Stimulated activated CD8-positive, alpha-beta memory T cell treated with anti-CD3 and anti-CD28 coated beads, Interleukin-2, amount 100 ng/mL, for 1 hour (primary cell): ENCODE measurements at regions not wholly inside any gene's neighbourhood (a gene's known extent, or its start where the extent isn't known, plus 50 kb on each side); places are given as distances from the start of the nearest gene placed in this dataset.
"Not testable (repeated sequence)": the region's sequence is repeated elsewhere in the genome, so short reads cannot be mapped to it uniquely, and the experiment has no call there.

ENCODE experiments used
- DNase-seq, 2 donors: peaks; one replicate each; pipeline ENCODE4 v3.0.0-alpha.2; 2020; ENCODE audit warnings: low read depth in 2 of 2

DNA sequence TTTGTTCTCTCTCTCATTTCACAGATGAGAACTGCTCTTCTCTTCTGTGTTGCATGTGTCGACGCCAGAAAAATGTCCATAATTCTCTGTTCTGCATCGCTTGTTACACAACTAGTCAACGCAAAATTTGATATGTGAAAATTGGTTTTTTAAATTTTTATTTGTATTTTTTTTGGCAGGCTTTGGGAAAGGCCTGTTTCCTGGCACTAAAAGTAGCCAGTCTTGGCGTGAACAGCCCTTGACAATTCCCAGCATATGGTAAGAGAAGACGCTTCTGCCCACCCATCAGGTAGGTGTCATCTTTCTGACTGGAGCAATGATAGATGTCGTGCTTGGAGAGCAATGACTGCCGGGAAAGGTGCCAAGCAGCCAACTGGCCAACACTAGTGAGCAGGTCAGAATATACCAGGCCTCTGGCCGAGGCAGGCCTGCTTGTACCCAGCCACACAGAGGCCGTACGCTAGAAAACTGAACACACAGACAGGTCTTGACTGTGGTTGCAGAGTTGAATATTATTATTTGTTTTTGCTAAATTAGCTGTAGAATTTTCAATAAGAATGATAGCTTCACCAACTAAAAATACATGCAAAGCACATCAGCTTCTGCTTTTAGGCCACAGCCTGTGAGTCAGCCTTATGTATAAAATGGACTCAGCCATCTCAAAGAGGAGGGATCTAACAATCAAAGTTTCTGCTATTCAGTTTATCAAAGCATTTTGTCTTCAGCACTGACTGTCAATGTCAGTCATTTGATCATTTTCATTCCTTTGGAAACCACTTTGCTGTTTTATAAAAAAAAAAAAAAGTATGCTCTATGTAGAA, 837.5 kb downstream of the MCTP2 start:
- DNase-seq = no peak

DNA sequence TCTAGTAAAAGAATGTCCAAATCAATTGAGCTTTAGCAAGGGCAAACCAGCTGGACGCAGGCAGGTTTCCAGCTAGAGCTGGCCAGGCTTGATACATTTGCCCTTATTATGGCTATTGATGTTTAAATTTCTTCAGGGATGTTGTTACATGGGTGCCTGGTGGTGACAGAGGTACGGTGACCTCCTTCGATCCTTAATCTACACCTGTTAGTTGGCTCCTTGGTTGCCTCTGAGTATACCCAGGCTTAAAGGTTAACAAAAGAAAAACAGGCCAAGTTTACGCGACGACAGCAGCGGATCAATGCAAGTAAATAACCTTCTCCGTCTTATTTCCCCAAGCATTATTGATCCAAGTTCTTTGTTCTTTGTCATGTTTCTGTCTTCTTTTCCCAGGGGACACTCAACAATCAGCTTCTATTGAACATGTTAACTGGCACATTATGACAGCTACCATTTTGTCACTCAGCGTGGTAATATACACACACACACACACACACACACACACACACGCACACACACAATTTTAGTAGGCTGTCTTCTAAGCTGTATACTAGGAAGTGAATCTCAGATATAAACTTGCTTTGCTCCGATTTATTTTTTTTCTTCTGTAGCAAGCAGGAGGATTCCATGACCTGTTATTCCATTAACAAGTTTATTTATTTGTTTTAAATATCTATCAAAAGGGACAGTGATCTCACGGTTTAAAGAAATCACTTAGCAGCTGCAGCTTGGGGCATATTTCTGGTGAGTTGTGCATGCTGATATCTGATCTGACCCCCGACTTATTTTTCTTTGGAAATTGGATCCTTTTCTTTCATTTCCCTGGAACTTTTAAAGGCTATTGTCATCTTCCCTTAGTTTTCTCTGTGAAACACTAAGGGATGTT, 844.7 kb downstream of the MCTP2 start:
- no peak for DNase-seq

DNA sequence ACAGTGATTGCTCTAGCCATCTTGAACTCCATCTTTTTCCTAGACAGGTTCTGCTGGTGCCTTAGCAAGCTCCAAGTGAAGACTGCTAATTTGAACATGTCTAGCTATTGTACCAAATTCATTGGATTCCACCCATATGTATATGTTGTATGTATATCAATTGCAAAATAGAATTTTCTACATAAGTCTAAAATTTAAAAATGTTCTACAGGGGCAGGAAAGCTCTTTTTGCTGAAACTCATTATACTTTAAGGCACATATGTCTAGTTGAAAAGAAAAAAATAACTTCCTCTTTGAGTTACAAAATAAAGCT, 845.3 kb downstream of the MCTP2 start:
- no peak for DNase-seq

DNA sequence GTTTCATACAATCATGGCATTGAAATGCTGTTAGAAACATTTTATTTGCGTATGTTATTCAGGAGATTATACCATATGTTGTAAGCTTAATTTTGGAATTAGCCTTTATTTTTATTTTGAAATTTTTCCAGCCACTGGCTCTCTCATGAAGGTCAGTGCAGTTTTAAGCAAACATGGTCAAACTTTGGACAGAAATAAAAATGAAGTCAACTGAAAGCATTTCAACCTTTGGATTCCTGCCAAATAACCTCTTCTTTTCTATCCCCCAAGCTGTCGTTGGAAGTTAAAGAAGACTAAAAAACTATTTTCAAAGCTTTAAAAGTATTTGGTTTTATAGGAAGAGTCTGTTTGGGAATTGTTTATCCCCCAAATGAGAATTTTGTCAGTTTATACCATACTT, 846.6 kb downstream of the MCTP2 start:
- no peak for DNase-seq

DNA sequence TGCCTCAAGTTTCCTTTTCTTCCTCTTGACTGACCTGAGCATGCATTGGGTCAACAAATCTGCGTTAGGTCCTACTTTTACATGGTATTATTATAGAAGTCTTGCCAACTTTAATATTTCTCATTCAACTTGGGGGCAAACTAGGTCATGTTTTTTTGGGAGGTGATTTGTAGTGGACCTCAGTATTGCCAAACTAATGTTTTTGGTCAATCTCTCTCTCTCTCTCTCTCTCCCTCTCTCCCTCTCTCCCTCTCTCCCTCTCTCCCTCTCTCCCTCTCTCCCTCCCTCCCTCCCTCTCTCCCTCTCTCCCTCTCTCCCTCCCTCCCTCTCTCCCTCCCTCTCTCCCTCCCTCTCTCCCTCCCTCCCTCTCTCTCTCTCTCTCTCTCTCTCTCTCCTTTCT, 848.9 kb downstream of the MCTP2 start:
- not testable (repeated sequence) for DNase-seq

DNA sequence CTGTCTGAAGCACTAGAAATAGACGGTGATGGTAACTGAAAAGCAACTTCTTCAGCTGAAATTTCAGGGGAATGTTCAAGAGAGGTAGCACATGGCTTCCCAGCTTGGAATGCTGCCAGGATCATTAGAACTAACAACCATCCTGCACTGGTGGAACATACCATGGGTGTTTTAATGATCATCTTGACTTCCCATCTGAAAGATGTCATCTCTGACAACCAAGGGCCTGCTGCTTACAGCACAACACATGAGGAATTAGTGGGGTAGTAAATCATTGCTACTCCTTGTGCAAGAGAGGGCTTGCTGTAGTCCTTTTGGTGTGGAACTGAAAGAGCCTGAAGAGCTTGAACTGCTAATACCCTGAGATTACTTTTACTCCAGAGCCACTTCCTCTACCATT, 853.7 kb downstream of the MCTP2 start:
- no peak for DNase-seq

DNA sequence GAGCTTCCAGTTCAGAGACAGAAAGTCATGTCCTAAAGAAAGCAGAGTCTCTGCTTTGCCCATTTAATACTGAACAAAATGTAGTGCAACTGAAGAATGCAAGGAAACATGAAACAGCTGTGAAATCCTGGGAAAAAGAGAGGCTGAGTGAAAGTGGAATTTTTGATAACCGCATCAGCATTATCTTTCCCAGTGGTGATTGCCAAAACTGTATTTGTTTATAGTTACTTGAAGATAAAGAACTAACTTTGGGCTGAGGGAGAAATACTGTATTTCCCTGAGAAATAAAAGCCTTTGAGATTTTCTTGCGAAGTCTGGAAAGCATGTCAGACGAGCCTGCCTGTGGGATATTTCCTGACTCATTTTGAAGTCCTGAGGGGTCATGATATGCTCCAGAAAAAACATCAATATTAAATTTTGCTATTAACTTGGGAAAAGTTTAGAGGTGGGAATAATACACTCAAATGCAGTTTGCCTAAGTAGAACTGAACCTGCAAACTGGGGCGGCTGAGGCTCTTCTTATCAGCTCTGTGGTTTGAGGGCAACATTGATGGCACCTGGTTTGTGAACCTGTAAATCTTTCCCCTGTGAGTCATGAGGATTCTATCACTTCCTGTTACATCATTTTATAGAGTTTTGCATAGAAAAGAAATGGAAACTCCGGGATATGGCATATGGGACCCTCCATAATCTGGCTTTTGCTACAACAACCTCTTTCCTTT, 855.3 kb downstream of the MCTP2 start:
- DNase-seq = no peak

DNA sequence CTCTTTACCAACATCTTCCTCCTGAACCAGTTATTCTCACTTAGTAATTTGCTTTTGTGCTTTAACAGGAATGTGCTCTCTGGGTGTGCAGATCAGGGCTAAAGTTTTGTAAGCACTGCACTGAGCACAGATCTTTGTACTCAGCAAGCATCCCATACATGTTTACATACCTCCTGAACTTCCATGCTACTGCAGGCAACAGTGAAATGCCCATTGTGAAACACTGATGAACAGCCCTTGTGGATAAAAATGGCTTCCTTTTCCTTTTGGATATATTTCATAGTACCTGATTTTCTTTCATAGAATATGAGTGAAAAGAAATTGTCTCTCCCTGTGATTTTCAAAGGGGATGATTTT, 855.9 kb downstream of the MCTP2 start:
- DNase-seq = no peak

DNA sequence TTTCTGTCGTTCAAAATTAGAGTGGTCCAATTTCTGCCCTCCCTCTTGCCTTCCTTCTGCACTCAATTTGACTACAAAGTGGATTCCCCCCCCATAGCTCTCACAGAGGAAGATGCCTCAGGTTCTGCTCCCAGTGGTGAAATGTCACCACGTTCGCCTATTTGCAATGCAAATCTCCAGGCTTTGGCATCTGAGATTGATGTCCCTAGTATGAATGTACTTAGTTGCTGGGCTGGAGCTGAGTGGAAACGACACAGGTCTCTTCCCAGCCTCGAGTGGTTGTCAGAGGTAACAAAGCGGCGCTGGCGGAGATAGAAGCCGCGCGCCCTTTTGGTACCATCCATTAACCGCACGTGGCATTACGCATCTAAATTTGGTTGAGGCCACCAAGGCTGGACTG, 860.1 kb downstream of the MCTP2 start:
- no peak for DNase-seq

DNA sequence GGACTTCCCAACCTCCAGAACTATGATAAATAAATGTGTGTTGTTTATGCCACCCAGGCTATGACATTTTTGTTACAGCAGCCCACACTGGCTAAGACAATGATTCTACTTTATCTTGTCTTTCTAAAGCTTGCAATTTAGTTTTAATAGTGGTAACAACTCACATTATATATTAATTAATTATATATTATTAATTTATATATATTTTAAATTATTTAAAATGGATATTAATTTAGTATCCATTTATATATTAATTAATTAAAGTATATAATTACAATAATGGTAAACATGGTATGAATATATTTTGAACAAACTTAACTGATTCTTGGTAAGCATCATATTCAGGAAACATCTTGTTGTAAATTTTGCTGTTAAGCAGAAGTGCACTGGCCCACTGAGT, 863.9 kb downstream of the MCTP2 start:
- no peak for DNase-seq

DNA sequence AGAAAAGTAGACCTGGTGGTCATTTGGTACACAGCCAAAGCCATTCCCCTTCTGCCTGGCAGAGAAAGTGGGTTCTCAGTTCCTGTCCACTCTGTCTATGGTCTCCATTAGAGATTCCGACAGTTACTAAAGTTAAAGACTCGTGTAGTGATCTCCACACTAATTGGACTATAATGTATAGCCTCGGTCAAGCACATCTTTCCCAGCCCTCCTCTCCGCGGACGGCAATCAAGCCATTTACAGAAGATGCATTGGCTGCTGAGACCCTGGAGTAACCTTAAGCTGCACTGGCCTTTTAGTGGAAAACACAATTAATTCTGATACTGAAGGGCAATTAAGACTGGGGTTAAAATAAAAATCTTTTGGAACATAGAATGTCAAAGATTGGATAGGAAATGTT, 865.3 kb downstream of the MCTP2 start:
- DNase-seq = no peak

DNA sequence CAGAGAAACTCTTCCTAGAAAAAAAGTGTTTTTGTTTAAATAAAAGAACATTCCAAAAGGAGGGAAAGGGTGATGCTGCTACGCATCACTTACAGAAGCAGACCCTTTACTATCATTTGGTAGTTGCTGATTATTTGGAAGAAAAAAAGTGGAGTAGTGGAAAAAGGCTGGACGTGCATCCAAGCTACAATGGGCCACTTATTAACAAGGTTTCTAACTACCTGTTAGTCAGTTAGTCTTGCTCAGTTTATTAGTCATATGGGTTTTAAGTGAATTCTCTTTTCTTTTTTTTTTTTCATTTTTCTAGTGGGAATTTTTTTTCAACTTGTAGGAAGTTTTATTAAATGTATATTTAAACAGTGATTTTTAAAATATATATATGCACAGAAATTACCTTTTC, 866.0 kb downstream of the MCTP2 start:
- DNase-seq = no peak

DNA sequence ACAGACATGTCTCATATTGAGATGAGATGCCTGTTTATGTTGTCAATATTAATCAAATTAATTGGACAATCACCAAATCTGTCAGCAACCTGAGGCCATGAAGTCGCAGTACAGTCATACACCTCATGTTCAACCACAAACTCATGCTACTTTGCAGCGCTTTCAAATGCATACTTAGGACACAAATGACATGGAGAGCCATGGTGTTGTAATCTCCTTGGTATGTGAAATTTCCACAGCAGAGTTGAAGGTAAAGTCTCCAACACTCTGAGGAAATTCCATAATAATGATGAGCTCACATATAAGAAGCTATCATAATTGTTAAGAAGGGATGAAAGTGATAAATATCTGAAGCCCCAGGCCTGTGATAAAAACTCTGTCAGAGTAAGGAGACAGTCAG, 873.9 kb downstream of the MCTP2 start:
- DNase-seq = no peak

DNA sequence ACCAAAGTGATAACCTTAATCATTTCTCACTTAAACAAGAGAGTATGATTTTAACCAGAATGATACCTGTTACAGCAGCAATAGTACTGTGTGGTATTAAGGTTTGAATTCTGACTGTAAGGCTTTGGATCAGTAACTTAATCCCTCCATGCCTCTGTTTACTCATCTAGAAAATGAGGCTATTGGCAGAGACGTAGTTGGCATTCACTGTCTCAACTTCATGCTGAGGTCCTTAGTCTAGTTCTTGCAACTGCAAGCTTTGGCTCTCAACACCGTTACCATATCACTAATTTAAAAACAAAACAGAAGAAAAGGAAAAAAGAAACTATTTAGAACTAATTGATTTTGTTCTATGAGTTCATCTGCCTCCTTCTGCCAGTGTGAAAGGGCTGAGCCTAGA, 875.4 kb downstream of the MCTP2 start:
- no peak for DNase-seq

DNA sequence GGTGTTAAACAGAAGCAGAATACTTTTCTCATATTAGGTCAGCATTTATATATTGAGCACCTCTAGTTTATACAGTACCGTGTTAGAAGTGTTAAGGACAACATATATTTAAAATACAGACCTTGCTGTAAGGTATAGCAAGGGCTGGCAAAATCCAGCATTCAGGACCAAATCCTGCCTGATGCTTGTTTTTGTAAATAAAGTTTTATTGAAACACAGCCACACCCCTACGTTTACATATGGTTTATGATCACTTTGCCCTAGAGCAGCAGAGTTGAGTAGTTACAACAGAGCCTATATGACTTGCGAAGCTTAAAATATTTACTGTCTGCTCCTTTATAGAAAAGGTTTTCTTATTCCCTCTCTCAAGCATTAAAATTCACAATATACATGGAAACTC, 877.3 kb downstream of the MCTP2 start:
- no peak for DNase-seq

DNA sequence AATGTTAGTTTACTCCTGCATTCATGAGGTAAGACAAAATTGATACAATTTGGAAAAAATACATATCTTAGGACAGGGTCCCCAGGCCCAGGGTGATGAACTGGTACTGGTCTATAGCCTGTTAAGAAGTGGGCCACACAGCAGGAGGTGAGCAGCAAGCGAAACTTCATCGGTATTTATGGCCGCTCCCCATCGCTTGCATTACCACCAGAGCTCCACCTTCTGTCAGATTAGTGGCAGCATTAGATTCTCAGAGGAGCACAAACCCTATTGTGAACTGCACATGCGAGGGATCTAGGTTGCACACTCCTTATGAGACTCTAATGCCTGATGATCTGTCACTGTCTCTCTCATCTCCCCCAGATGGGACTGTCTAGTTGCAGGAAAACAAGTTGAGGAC, 880.6 kb downstream of the MCTP2 start:
- DNase-seq = no peak

DNA sequence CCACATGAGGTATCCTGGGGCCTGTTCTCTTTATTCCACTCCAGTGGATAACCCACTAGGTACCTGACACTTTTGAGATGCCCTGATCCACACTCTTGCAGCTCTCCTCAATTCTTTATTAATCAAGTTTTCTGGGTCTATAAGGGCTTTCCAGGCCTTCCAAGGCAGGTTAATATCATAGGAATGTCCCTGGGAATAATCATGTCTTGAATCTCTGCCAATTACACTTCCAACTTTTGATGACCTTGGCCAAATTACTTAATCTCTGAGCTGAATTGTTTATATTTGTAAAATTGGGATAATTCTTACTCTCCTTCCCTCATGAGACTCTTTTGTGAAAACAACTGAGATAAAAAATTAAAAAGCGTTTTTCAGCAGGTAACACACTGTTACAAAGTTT, 881.7 kb downstream of the MCTP2 start:
- no peak for DNase-seq

DNA sequence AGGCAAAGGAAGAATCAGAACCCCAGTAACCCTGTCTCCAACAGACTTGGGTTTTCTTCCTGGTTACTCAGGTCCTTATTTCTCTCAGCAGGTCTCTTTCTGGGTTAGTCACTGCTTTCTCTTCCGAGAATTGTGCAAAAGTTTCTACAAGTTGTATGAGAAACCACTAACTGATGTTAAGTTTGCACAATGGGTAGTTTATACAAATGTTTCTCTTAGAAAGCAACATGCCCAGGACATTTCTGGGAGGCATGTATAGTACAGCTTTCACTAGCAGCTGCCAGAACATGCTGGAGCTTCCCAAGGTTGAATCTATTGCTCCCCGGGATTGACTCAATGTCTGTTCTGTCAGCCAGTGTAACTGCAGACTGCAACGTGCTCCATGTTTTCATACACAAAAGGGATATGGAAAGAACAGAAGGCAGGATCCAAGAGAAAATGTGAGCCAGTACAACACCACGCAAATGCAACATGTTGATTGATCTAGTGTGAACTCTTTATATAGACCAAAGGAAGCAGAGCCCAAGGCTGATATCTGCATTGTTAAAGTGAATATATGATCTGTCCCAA, 887.8 kb downstream of the MCTP2 start:
- DNase-seq = no peak

DNA sequence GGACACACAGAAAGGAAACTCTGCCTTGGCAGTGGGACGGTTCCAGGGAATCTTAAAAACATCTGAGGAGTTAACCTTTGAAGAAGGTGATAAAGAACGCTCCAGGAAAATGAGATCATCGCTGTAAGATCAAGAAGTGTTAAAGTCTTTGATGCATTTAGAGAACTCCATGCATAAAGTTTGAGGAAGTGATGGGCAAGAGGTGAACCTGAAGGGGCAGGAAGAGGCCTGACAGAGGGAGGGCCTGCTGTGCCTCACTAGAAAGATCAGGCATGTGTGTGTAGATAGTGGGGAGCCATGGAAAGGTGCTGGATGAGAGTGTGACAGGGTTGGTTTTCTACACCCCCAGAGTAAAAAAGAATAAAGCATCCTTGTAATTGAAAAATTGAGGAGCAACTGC, 889.2 kb downstream of the MCTP2 start:
- DNase-seq = no peak

DNA sequence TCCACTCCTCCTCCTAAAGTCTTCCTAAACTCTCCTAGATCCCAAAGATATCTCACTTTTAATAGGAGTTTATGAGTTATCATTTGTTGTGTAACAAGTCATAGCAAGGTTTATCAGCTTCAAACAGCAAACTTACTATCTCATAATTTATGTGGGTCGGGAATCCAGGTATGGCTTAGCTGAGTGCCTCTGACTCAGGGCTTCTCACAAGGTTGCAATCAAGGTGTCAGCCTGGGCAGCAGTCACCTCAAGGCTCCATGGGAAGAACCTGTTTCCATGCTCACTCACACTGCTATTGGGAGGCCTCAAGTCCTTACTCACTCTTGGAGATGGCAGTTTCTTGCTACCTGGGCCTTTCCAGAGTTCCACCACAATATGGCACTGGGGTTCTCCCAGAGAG, 889.8 kb downstream of the MCTP2 start:
- DNase-seq = no peak

DNA sequence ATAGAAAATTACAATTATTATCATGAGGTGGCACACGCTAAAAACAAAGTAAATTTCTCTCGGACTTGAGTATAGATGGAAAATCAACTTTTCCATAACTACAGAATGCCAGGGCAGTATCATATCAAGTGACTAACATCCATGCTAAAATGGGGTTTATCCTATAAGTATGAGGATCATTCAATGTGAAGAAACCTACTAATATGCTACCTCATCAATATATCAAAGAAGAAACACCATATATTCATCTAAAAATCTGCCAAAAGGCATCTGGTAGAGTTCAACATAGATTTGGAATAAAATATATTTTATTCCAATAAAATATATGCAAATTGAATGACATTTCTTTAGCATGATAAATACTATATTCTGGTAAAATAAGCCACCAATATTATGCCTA, 894.4 kb downstream of the MCTP2 start:
- no peak for DNase-seq

DNA sequence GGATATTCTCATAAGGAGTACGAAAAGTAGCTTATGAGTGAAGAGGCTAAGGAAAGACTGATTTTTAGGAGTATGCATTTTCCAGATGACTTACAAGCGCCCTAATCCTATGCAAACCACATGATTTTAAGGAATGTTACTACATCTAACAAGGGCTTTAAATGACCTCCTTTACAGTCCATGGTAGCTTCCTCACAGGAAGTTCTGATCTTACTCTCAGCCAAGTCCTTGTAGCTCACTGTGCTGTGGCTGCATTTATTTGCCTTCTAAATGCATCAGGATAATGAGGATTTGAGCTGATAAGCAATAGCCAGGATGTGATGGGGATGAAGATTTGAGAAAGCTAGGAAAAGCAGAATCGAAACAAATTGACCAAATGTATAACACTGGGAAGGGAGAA, 896.0 kb downstream of the MCTP2 start:
- DNase-seq = no peak
